Vagina (tissue), 2 donors: ENCODE measurements at regions not wholly inside any gene's neighbourhood (a gene's known extent, or its start where the extent isn't known, plus 50 kb on each side); places are given as distances from the start of the nearest gene placed in this dataset.

ENCODE experiments used
- CTCF ChIP-seq, 3 experiments: fragments of 450-650 bp in 2 of 3; fragments of 200-600 bp in 1 of 3; sonication (generic) in 1 of 3; IDR thresholded peaks; one replicate each; pipeline ENCODE4 v1.5.1; 2017 to 2019; ENCODE audit warnings: antibody characterized with exemption in 3 of 3, mild to moderate bottlenecking in 2 of 3, moderate library complexity in 2 of 3
- POLR2A ChIP-seq, 2 donors: fragments of 450-650 bp; IDR thresholded peaks; one replicate each; pipeline ENCODE4 v1.6.1; 2017; ENCODE audit warnings: antibody characterized with exemption in 2 of 2, mild to moderate bottlenecking in 2 of 2, moderate library complexity in 2 of 2

- TF ChIP-seq POLR2A (IDR thresholded peaks at IDR 0.05) (no peak), CTCF (IDR thresholded peaks at IDR 0.05) (no peak)
Measured at GRCh38 chr1:187460093-187460492, 631.3 kb downstream of the PLA2G4A start.
